ENCODE measurements at regions not wholly inside any gene's neighbourhood (a gene's known extent, or its start where the extent isn't known, plus 50 kb on each side); places are given as distances from the start of the nearest gene placed in this dataset.

DNA sequence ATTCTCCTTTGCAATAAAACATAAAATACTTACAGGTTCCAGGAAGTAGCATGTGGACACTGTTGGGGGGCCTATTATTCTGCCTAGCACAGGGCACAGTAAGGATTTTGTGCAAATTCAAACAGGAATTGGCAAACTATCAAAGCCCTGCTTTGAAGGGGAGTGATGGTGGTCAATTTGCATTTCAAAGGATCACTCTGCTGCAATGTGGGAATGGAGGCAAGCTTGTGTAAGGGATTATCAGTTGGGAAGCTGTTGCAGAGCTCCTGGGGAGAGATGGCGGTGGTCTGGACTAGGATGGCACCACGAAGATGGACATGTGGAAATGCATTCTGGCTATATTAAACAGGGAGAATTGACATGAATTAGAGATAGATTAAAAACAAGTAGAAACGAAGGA, 990.7 kb upstream of the RBFOX1 start:
- TF ChIP-seq FOXM1 (IDR thresholded peaks at IDR 0.05; ENCODE audit: borderline replicate concordance, low read depth) (no peak), EP300 (IDR thresholded peaks at IDR 0.05; ENCODE audit: borderline replicate concordance) (no peak), NFIC (IDR thresholded peaks at IDR 0.05) (no peak), TCF12 (IDR thresholded peaks at IDR 0.05; ENCODE audit: low read depth) (no peak), CEBPB (IDR thresholded peaks at IDR 0.05) (no peak), TEAD4 (IDR thresholded peaks at IDR 0.05) (no peak), CREB1 (IDR thresholded peaks at IDR 0.05; ENCODE audit: low read depth) (no peak), RAD21 (IDR thresholded peaks at IDR 0.05; ENCODE audit: low read depth) (no peak), YY1 (IDR thresholded peaks at IDR 0.05; ENCODE audit: low read depth) (no peak), TAF1 (IDR thresholded peaks at IDR 0.05; ENCODE audit: low read depth) (no peak), EGR1 (IDR thresholded peaks at IDR 0.05) (no peak)
- TF ChIP-seq, protein P1, sequence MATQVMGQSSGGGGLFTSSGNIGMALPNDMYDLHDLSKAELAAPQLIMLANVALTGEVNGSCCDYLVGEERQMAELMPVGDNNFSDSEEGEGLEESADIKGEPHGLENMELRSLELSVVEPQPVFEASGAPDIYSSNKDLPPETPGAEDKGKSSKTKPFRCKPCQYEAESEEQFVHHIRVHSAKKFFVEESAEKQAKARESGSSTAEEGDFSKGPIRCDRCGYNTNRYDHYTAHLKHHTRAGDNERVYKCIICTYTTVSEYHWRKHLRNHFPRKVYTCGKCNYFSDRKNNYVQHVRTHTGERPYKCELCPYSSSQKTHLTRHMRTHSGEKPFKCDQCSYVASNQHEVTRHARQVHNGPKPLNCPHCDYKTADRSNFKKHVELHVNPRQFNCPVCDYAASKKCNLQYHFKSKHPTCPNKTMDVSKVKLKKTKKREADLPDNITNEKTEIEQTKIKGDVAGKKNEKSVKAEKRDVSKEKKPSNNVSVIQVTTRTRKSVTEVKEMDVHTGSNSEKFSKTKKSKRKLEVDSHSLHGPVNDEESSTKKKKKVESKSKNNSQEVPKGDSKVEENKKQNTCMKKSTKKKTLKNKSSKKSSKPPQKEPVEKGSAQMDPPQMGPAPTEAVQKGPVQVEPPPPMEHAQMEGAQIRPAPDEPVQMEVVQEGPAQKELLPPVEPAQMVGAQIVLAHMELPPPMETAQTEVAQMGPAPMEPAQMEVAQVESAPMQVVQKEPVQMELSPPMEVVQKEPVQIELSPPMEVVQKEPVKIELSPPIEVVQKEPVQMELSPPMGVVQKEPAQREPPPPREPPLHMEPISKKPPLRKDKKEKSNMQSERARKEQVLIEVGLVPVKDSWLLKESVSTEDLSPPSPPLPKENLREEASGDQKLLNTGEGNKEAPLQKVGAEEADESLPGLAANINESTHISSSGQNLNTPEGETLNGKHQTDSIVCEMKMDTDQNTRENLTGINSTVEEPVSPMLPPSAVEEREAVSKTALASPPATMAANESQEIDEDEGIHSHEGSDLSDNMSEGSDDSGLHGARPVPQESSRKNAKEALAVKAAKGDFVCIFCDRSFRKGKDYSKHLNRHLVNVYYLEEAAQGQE (IDR thresholded peaks at IDR 0.05; ENCODE audit: low read depth): no peak
- TF ChIP-seq, protein P2, sequence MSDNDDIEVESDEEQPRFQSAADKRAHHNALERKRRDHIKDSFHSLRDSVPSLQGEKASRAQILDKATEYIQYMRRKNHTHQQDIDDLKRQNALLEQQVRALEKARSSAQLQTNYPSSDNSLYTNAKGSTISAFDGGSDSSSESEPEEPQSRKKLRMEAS (IDR thresholded peaks at IDR 0.05): no peak
- TF ChIP-seq, protein P3, sequence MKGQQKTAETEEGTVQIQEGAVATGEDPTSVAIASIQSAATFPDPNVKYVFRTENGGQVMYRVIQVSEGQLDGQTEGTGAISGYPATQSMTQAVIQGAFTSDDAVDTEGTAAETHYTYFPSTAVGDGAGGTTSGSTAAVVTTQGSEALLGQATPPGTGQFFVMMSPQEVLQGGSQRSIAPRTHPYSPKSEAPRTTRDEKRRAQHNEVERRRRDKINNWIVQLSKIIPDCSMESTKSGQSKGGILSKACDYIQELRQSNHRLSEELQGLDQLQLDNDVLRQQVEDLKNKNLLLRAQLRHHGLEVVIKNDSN (IDR thresholded peaks at IDR 0.05): no peak

All from Ishikawa (cell line).